ENCODE measurements at regions not wholly inside any gene's neighbourhood (a gene's known extent, or its start where the extent isn't known, plus 50 kb on each side); places are given as distances from the start of the nearest gene placed in this dataset.

GRCh38 chr1:17916702-17917101 lies 161.6 kb downstream of the ACTL8 start:
- TF ChIP-seq CTCF (IDR thresholded peaks at IDR 0.05; ENCODE audit: insufficient read depth, low read length, poor library complexity, severe bottlenecking) (no peak), EZH2phosphoT487 (conservative IDR thresholded peaks at IDR 0.05; ENCODE audit: low read length) (no peak)

All from SU-DHL-6 (cell line).